MG63 (cell line): ENCODE measurements at regions not wholly inside any gene's neighbourhood (a gene's known extent, or its start where the extent isn't known, plus 50 kb on each side); places are given as distances from the start of the nearest gene placed in this dataset.
"Not testable (repeated sequence)": the region's sequence is repeated elsewhere in the genome, so short reads cannot be mapped to it uniquely, and the experiment has no call there.

Experiments used
- DNase-seq: peaks from one replicate; pipeline ENCODE4 v3.0.0-alpha.2; 2020
- H3K27me3 ChIP-seq: fragments of 250-450 bp; sonication (Bioruptor Pico); 2 replicates; pipeline ENCODE4 v1.5.1; 2020; ENCODE audit warnings: mild to moderate bottlenecking, moderate library complexity
- H3K36me3 ChIP-seq: fragments of 250-450 bp; sonication (Bioruptor Pico); 2 replicates; pipeline ENCODE4 v1.5.1; 2020; ENCODE audit warnings: mild to moderate bottlenecking, moderate library complexity
- H3K4me3 ChIP-seq: fragments of 250-450 bp; sonication (Bioruptor Pico); 2 replicates; pipeline ENCODE4 v1.5.1; 2020; ENCODE audit warnings: mild to moderate bottlenecking, moderate library complexity
- H3K9me3 ChIP-seq: fragments of 250-450 bp; sonication (Bioruptor Pico); 2 replicates; pipeline ENCODE4 v1.5.1; 2020; ENCODE audit warnings: mild to moderate bottlenecking, moderate library complexity

DNA sequence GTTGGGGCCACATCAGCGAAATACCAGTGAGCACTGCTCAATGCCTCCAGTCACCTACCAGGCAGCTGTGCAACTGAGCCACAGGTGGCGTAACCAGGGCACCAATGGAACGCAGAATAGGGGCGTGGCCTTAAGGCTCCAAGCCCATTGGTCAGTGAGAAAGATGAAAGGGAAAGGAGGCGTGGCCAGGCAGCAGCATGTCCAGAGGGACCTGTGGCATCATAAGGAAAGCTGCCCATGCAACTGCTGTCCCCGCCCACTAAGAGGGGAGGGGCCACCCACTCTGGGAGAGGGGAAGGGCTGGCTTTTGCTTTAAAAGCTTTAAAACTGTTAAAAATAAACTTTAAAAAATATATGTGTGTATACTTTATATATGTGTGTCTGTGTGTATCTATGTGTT lies 84.0 kb upstream of the ZSCAN2 start:
- DNase-seq = peak; percentile 14
- H3K4me3 ChIP-seq, H3K27me3 ChIP-seq, H3K36me3 ChIP-seq, H3K9me3 ChIP-seq: not testable (repeated sequence)

DNA sequence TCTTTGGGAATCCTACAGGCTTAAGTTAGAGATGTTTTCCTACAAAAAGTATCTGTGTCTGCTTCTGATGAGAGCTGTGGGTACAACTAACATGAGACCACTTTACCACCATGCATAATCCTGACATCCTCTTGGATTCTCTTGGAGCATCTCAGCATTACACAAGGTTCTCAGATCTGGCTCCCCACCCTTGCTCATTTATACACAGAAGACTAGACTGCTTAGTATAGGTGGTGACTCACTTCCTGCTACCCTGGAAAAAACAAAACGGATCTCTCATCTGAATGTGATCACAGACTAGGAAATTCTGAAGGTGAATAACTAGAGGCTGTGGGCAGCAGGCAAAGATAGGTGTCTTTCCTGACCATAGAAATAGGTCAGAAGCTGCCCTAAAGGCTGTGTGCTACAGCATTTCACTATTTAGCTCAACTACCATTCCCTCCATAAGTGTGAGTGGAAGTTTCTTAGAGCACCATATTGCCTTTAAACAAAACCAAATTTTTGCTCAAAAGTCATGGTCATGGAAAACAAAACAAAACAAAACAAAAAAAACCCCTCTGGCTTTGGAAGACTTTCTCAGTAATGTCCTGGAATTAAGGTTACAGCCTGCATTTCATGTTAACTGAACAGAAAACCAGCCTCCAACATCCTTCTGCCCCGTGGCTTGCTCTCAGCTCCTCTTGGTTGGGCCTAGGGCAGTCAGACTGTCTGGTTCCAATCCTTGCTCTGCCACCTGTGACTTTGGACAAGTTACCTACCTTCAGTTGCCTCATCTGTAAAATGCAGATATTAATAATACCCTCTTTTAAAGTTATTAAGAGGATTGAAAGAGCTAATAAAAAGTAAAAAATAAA lies 75.1 kb upstream of the ZSCAN2 start:
- not testable (repeated sequence) for H3K4me3 ChIP-seq, H3K27me3 ChIP-seq, H3K9me3 ChIP-seq, H3K36me3 ChIP-seq
- peak; percentile 33 for DNase-seq

DNA sequence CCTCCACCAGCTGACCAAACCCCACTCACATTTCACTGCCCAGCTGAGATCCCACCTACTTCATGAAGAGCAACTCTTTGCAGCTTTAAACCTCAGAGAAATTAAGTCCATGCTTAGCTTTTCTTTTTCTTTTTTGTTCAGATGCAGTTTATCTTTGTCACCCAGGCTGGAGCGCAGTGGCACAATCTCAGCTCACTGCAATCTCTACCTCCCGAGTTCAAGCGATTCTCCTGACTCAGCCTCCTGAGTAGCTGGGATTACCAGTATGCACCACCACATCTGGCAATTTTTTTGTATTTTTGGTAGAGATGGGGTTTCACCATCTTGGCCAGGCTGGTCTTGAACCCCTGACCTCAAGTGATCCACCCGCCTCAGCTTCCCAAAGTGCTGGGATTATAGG lies 70.1 kb upstream of the ZSCAN2 start:
- H3K9me3 ChIP-seq, H3K36me3 ChIP-seq, H3K4me3 ChIP-seq, DNase-seq, H3K27me3 ChIP-seq: not testable (repeated sequence)

DNA sequence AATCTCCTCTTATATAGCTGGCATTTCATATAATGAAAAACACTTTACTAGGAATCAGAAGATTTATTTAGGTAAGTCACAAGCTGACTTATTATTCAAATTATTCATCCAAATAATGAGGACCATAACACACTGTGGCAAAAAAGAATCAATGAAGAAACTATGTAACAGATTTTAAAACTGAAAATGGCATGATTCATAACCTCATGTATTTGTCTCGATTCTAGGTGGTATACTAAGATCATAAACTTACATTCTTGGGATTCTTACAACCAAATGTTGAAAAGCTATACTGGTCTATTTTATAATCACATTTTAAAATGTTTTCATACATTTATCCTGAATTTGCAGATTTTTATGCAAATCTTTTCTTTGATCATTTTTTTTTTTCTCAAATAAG lies 69.6 kb upstream of the ZSCAN2 start:
- H3K9me3 ChIP-seq, DNase-seq, H3K36me3 ChIP-seq, H3K4me3 ChIP-seq, H3K27me3 ChIP-seq: not testable (repeated sequence)

DNA sequence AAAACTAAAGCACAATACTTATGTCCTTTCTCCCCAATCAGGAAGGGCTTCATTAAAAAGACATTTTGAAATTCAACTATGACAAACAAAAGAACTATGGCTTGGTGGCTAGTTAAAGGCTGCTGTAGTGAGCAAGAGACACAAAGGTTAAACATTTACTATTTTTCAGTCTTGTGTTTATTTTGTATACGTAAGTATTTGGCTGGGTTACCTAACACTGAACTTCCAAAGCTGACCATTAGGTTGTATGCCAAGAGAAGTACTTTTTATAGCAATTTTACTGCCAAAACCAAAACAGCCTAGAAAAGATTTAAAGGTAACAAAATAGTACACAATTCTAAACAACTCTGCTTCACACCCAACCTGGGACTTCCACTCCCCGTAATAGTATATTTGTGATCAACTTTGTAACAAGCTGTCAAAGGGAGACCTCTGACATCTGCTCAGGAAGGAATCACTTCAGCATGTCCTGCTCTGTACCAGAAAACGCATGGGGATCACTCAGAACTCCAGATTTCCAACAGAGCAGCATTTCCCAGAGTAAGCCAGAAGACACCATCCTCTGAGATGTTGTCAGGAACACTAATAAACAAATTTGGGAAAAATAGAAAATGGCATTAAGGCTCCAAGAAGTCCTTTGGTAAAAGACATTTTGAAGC lies 69.0 kb upstream of the ZSCAN2 start:
- not testable (repeated sequence) for H3K36me3 ChIP-seq, DNase-seq, H3K4me3 ChIP-seq, H3K27me3 ChIP-seq, H3K9me3 ChIP-seq

DNA sequence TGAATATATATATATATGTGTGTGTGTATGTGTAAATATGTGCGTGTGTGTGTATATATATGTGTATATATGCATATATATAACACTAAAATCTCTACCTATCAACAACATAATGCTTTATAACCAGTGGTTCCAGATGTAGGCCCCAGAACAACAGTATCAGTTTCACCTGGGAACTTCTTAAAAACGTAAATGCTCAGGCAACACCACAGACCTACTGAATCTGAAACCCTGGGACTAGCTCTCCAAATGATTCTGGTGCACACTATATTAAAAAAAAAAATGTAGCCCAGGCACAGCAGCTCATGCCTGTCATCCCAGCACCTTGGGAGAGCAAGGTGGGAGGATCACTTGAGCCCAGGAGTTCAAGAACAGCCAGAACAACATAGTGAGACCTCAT lies 67.1 kb upstream of the ZSCAN2 start:
- not testable (repeated sequence) for H3K9me3 ChIP-seq, H3K4me3 ChIP-seq, DNase-seq, H3K36me3 ChIP-seq, H3K27me3 ChIP-seq

DNA sequence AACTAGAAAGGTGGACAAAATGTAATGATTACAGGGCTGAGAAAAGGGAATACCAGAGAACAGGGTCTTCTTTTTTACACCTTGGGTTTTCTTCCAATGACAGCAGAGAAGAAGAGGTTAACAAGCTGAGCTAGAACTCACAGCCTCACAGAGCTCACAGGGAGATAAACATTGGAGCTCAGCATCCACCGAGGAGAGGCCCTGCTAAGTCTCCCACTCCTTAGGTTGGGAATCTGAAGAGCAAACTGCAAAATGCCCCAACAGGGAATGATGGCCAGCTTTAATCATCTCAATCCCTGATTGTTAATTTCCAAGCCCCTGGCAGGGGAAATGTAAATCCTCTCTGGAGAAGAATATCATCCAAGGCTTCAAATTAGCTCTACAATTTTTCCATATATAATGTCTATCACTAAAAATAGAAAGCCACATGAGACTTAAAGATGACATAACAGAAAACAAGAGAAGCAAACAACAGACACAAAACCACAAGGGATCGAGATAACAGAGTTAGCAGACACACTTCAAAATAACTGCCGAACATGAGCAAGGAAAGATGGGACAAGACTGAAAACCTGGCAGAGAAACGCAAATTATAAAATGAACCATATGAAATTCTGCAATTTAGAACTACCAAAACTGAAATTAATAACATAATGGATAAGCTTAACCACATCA lies 66.1 kb upstream of the ZSCAN2 start:
- H3K27me3 ChIP-seq, H3K4me3 ChIP-seq, DNase-seq, H3K36me3 ChIP-seq, H3K9me3 ChIP-seq: not testable (repeated sequence)

DNA sequence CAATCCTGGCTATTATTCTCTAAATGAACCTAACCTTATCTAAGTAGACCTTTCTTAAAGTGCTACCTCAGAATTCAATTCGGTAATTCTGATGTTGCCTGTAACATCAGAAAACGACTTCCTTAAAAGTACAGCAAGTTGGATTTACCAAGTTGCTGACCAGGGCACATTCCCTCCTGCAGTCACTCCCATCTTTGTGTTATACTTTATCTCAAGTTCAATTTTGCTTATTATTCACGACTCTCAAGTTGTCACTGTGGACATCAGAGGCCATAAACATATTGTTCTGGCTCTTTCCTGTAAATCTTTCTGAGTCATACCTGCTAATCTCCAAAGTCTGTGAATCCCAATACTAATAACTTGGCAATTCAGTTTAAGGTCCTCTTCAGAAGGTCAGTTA lies 64.6 kb upstream of the ZSCAN2 start:
- not testable (repeated sequence) for H3K9me3 ChIP-seq, DNase-seq, H3K27me3 ChIP-seq, H3K4me3 ChIP-seq, H3K36me3 ChIP-seq

DNA sequence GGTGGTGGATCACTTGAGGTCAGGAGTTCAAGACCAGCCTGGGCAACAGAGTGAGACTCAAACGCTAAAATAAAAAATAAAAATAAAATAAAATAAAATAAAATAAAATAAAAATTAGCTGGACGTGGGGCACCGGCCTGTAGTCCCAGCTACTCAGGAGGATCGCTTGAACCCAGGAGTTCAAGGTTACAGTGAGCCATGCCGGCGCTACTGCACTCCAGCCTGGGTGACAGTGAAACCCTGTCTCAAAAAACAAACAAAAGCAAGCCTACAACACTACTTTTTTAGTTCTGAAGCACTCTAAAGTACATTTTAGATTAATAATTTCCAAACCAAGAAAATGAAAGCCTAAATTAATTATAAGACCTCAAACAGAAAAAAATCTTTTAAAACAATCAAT lies 56.2 kb upstream of the ZSCAN2 start:
- not testable (repeated sequence) for H3K36me3 ChIP-seq, H3K4me3 ChIP-seq, H3K9me3 ChIP-seq, DNase-seq, H3K27me3 ChIP-seq

DNA sequence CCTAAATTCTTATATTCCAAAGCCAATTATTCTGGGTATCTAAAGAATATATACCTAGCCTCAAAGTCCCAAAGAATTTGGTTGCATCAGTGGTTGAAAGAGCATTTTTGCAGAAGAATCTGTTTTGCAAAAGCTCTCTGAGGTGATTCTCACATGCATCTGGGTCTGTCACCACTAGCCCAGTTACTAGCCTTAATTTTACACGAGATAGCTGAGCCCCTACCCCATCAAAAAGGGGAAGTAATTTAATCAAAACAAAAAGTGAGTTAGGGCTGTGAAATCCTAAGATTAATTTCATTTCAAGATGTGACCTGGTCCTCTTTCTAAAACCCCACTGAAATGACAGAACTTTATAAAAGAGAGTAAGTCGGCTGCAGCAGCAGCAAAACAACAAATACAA lies 53.7 kb upstream of the ZSCAN2 start:
- not testable (repeated sequence) for H3K36me3 ChIP-seq, H3K4me3 ChIP-seq, H3K27me3 ChIP-seq, H3K9me3 ChIP-seq, DNase-seq

DNA sequence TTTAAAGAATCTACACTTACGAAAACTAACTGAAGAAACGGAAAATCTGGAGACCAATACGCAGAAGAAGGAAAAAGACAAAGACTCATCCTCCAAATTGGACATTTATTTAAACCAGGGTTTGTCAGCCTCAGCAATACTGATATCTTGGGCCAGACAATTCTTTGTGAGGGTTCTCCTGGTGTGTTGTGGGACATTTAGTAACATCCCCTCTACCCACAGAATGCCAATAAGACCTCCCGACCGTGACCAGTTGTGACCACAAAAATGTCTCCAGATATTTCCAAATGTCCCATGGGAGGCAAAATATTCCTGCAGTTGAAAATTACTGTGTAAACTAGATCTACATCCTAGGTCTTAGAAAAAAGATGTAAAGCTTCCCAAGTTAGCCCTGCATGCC lies 50.3 kb upstream of the ZSCAN2 start:
- not testable (repeated sequence) for H3K27me3 ChIP-seq, H3K9me3 ChIP-seq, DNase-seq, H3K36me3 ChIP-seq, H3K4me3 ChIP-seq
